NCI-H2107 (cell line): ENCODE measurements at regions not wholly inside any gene's neighbourhood (a gene's known extent, or its start where the extent isn't known, plus 50 kb on each side); places are given as distances from the start of the nearest gene placed in this dataset.

Source experiments
- DNase-seq: peaks from one replicate; lab custom pipeline; 2025; lab: John Stamatoyannopoulos, UW

DNA sequence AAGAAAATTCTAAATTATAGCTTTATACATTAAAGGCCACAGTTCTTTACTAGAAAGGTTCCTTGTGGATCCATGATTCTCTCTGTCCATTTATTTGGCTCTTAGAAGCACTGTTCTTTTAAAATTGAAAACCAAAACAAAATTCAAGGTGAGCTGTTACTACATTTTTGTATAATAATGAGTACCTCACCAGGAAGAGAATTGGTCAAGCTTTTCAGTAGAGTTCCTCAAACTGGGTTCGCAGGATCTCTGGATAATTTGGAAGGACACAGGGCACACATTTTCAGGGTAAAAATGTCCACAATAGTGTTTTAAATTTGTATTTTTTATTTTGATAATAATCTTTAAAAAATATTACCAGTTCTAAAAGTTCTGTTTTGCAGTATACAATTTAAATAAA is 93.0 kb downstream of the PPP1R3A start:
- DNase-seq = no peak

- DNase-seq = no peak
Observed at GRCh38 chr7:113824117-113824823, 94.5 kb downstream of the PPP1R3A start.

- no peak for DNase-seq
Observed at GRCh38 chr7:113819474-113819873, 99.3 kb downstream of the PPP1R3A start.

DNA sequence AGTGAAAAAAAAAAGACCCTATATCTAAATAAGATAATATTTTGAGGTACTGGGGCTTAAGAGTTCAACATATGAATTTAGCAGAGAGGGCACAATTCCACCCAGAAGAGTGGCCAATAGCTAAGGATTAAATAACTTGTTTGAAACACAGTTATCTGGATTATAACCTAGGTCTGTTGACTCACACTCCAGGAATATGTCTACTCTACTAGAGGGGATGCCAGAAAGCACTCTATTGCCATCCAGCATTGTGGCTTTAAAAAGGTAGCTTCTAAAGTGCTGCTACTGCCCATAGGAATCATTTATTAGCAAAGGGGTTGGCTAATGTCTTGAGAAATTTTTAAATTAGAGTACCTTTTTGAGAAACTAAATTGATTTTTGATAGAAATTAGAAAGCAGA is 102.2 kb downstream of the PPP1R3A start:
- DNase-seq = no peak

GRCh38 chr7:113813471-113813870 is 105.3 kb downstream of the PPP1R3A start:
- DNase-seq = no peak

DNA sequence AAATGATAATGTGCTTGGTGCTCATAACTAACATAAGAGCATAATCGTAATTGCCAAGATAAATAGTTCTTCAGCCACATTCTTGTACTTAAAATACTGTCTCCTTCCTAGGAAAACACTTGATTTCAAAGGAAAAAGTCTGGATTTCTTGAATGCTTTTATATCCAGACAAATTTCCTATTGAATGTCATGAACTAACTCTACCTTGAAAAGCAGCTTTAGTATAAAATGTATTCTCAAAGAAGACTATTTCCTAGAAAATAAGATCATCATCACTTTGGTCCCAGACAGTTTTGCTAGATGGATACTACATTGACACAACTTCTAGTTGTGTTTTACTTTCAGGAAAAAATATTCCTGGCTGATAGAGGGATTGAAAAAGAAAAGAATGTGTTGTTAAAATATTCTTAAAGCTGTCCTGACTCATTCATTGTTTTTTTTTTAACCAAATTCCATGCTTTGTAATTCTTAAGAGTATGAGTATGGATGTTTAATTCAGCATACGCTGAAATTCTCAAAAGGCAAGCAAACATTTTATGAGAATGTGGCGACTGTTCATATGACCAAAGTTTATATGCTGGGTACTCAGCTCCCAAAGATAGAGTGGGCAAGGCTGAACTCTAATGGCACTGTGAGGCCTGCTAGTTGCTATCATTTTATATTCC is 106.1 kb downstream of the PPP1R3A start:
- DNase-seq = no peak

DNA sequence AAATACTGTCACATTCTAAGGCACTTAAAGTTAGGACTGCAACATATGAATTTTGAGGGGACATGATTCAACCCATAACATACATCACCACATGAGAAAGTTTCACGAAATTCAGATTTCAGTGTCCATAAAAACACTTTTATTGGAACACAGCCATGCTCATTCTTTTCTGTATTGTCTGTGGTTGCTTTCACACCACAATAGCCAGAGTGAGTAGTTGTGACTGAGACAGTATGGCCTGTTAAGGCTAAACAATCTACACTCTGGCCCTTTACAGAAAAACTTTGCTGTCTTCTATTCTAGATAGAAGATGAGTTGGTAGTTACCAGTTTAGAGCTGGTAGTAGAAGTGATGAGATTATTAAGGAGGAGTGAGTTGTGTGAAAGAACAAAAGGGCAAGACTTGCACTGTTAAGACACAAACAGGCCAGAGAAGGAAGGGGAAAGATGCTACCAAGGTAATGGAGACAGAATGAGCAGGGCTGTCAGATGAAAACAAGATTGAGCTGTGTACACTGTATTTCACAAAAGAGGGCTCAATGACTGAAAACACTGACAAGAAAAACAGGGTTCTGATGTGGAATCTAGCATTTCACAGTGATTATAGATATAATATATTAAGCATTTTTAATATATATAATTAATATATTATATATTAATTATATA is 108.6 kb downstream of the PPP1R3A start:
- DNase-seq = no peak

DNA sequence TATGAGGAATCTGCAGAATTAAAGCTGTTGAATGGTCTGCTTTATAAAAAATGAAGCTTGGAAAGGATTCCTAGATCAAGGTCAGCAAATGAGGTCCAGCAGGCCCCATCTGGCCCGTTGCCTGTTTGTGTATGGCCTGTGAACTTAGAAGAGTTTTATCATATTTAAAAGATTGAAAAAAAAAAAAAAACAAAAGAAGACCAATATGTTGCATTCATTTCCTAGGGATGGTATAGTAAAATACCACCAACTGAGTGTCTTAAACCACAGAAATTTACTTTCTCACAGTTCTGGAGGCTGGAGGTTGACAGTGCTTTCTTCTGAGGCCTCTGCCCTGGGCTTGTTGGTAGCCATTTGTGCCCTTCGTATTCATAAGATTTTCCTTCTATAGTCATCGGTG is 109.2 kb downstream of the PPP1R3A start:
- DNase-seq = no peak

DNA sequence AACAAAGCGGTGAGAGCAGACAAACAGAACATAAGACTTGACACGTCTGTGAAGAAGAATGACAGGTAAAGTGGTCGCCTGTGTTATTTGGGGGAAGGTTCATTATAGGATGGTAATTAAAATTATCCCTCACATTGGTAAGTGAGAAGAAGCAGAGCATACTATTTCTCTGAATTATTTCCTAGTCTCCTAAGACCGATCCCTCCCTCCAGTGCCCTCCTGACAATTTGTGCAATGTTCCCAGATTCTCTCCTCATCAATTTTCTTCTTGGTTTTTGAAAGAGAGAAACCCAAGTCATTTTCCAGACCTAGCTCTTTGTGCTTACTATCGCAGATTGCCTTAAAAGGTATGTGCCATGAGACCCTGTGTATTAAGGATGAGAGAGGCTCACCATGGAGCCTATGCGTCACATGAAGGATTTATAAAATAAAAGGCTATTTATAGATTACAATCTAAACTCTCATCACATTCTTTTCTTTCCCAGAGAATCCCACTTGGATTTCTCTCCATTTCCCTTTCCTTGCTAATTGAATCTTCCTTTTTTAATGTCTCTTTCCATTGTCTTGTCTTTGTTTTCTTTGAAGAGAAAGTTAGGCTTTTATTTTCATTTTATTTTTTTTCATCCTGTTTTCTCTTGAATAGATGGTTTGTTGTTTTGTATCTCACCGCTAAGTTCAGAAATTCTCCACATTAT is 112.0 kb downstream of the PPP1R3A start:
- DNase-seq = no peak

GRCh38 chr7:113805976-113806375 is 112.8 kb downstream of the PPP1R3A start:
- DNase-seq = no peak

- DNase-seq = no peak
Observed at GRCh38 chr7:113804475-113805095, 114.2 kb downstream of the PPP1R3A start.

DNA sequence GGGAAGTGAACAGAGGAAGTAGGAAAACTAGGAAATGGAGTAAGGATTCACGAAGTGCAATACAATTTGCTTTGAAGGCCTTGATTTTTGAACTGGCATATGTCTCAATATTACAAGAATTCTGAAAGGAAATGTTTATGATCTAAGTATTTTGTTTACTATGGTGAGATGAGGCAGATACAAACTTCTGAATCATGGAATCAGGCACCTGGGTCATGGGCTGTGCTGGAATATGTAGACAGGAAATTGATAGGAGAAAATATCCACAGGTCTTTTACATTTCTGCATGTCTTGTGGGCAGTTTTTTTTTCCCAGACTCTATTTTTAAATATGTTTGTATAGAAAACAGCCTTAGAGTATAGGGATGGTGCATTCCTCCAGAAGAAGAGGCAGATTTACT is 117.1 kb downstream of the PPP1R3A start:
- no peak for DNase-seq

GRCh38 chr7:113800826-113801225 is 118.0 kb downstream of the PPP1R3A start:
- DNase-seq = no peak

DNA sequence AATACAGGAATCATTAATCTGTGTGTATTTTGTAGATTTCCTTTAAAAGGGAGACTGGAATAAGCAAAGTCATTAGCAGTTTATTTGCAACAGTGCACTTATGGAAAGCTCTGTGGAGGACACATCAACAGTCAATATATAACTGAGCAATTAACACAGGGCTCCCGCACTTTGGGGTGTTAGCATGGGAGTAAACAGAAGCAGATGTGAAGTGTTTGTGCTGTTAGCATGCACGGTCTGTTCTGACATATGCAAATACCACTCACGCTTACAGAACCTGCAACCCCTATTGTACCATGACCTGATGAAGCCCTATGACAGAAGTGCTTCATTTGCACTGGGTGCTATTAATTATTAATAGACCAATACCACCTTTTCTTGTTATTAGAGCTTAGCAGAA is 118.9 kb downstream of the PPP1R3A start:
- DNase-seq = no peak

DNA sequence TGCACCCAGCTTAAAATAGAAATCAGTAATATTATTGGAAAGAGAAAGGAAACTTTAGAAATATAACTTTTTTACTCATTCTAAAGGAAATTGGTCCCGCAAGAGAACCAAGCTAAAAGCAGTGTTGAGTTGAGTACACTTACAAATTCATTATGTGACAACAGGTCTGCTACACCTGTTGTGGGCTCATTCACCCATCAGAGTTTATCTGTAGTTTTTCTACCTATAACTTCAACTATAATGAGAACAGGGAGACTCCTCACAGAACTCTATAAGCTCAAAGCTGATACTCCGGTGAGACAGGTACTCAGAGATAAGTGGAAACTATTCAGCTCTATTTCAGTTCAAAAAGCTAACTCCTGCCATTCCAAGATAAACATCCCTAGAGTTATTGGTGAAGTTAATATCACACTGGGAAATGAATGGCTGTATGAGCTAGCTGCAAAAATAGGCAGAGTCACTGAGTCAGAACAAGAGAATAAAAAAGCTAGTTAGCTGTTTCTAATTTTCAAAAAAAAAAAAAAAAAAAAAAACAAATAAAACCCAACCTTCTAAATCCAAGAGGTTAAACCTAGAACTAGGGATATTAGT is 121.3 kb downstream of the PPP1R3A start:
- no peak for DNase-seq

GRCh38 chr7:113796557-113796956 is 122.3 kb downstream of the PPP1R3A start:
- no peak for DNase-seq

DNA sequence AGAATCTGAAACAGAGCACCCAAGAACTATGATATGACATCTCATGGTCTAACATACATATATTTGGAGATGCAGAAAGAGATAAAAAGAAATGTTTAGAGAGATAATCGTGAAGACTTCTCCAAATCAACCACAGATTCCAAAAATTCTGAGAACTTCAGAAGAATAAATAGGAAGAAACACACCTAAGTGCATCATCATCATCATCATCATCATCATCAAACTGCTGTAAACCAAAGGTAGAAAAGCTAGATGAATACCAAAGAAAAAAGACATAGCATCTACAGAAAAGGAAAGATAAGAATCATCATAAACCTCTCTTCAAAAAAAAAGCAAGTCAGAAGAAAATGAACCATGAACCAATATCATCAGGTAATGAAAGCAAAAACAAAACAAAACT is 124.2 kb downstream of the PPP1R3A start:
- no peak for DNase-seq

DNA sequence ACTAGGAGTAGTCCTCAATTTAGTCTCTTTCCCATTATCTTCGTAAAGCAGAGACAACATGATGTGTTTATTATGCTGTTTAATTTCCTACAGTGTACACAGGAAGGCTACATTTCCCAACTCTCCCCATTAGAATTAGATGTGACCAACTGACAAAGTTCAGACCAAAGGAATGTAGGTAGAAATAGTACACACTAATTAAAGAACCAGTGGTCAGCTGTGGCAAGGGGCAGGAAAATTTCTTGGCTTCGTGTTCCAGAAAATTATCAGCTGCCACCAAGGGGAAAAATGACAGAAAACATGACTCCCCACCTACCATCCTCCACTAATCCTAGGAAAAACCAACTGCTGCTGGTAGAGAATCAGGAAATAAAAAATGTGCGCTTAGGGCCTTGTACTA is 125.6 kb downstream of the PPP1R3A start:
- DNase-seq = no peak

- no peak for DNase-seq
Observed at GRCh38 chr7:113790025-113790424, 128.8 kb downstream of the PPP1R3A start.

- DNase-seq = no peak
Observed at GRCh38 chr7:113787106-113787505, 131.7 kb downstream of the PPP1R3A start.

DNA sequence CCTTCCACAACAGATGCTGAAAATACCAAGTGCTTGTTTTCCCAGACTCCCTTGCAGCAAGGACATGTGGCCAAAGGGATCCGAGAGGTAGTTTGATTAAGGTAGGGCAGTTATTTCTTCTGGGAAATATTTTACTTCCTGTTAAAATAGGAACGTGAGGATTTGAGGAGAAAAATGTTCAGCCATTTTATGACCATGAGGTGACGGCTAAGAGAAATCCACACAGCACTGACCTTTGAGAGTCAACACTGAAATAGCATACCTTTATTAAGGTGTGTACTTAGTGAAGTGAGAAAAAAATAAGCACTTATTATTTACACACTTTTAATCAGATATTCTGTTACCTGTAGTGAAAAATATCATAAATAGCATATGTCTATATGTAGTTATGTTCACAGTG is 133.9 kb downstream of the PPP1R3A start:
- DNase-seq = no peak

GRCh38 chr7:113784316-113784715 is 134.5 kb downstream of the PPP1R3A start:
- DNase-seq = no peak
